GM23248 (cell line): ENCODE measurements at regions not wholly inside any gene's neighbourhood (a gene's known extent, or its start where the extent isn't known, plus 50 kb on each side); places are given as distances from the start of the nearest gene placed in this dataset.

Experiments used
- DNase-seq: peaks from one replicate; pipeline ENCODE4 v3.0.0-alpha.2; 2015
- H2AFZ ChIP-seq: fragments of 200-600 bp; sonication (generic); 2 replicates; pipeline ENCODE4 v1.6.1; 2016; ENCODE audit warnings: antibody characterized with exemption
- H3F3A ChIP-seq: fragments of 200-600 bp; sonication (generic); 2 replicates; pipeline ENCODE4 v1.6.1; 2016; ENCODE audit warnings: mild to moderate bottlenecking, antibody characterized with exemption, mixed run types; ENCODE audit not compliant: insufficient read depth
- H3K27ac ChIP-seq: fragments of 200-600 bp; sonication (generic); 2 replicates; pipeline ENCODE4 v1.5.1; 2016; ENCODE audit warnings: mild to moderate bottlenecking
- H3K27me3 ChIP-seq: fragments of 200-600 bp; sonication (generic); replicated peaks from 2 replicates; pipeline ENCODE4 v1.6.1; 2016; ENCODE audit warnings: mild to moderate bottlenecking; ENCODE audit not compliant: insufficient read depth
- H3K36me3 ChIP-seq: fragments of 200-600 bp; sonication (generic); 2 replicates; pipeline ENCODE4 v1.6.1; 2016; ENCODE audit warnings: low read depth, mild to moderate bottlenecking
- H3K4me1 ChIP-seq: fragments of 200-600 bp; sonication (generic); 2 replicates; pipeline ENCODE4 v1.6.1; 2016; ENCODE audit warnings: mild to moderate bottlenecking; ENCODE audit not compliant: insufficient read depth
- H3K4me2 ChIP-seq: fragments of 200-600 bp; sonication (generic); one replicate; pipeline ENCODE4 v1.6.1; 2016; ENCODE audit warnings: mild to moderate bottlenecking; ENCODE audit not compliant: unreplicated experiment
- H3K4me3 ChIP-seq: fragments of 200-600 bp; sonication (generic); 2 replicates; pipeline ENCODE4 v1.5.1; 2016; ENCODE audit warnings: mild to moderate bottlenecking
- H3K79me2 ChIP-seq: fragments of 200-600 bp; sonication (generic); 2 replicates; pipeline ENCODE4 v1.6.1; 2016; ENCODE audit warnings: mild to moderate bottlenecking; ENCODE audit not compliant: insufficient read depth
- H3K9ac ChIP-seq: fragments of 200-600 bp; sonication (generic); 2 replicates; pipeline ENCODE4 v1.6.1; 2016; ENCODE audit warnings: mild to moderate bottlenecking
- H3K9me2 ChIP-seq: fragments of 200-600 bp; sonication (generic); 2 replicates; pipeline ENCODE4 v1.6.1; 2016; ENCODE audit warnings: mixed run types, mild to moderate bottlenecking, moderate library complexity; ENCODE audit not compliant: insufficient read depth
- H3K9me3 ChIP-seq: fragments of 200-600 bp; sonication (generic); one replicate; pipeline ENCODE4 v1.6.1; 2017; ENCODE audit warnings: low read depth
- H4K20me1 ChIP-seq: fragments of 200-600 bp; sonication (generic); 2 replicates; pipeline ENCODE4 v1.6.0; 2016; ENCODE audit not compliant: insufficient read depth
- EZH2 ChIP-seq: fragments of 200-600 bp; sonication (generic); IDR thresholded peaks from 2 replicates; pipeline ENCODE4 v1.6.1; 2018; ENCODE audit warnings: antibody characterized with exemption, mild to moderate bottlenecking; ENCODE audit not compliant: insufficient read depth, poor library complexity, severe bottlenecking
- EZH2phosphoT487 ChIP-seq: fragments of 200-600 bp; sonication (generic); IDR thresholded peaks from 2 replicates; pipeline ENCODE4 v1.6.1; 2018; ENCODE audit warnings: antibody characterized with exemption, moderate library complexity, mild to moderate bottlenecking, low read depth; ENCODE audit not compliant: insufficient read depth
- WGBS, 2 experiments: methylation state at CpG; one replicate each; pipeline ENCODE4 v1.1.6; 2015 to 2017; ENCODE audit warnings: low lambda C conversion rate in 2 of 2, low coverage in 1 of 2; ENCODE audit errors: missing lambda C conversion rate in 2 of 2; 5-methylcytosine and 5-hydroxymethylcytosine counted together
- in situ Hi-C: fragments of 300-500 bp; cut with MboI; formaldehyde crosslinking; loops from 2 replicates; pipeline ENCODE4 v1.15.0; 2020

- no peak overlapping the region for H3K4me3 ChIP-seq
- H2AFZ ChIP-seq: no peak overlapping the region
- no peak overlapping the region for H3K4me2 ChIP-seq
- DNase-seq: no peak
- H3K9me3 ChIP-seq: no peaks in the 10 kb centered on the region
- H3K79me2 ChIP-seq: no peaks in the 10 kb centered on the region
- H4K20me1 ChIP-seq: no peaks in the 10 kb centered on the region
- H3K36me3 ChIP-seq: no peaks in the 10 kb centered on the region
- in situ Hi-C loops: no loop called here
- no peak overlapping the region for H3K27ac ChIP-seq
- WGBS, 2 experiments: 42 to 46% methylated on average over 3 of the region's 3 CpGs
- no peaks in the 10 kb centered on the region for H3K9me2 ChIP-seq
- no peaks in the 10 kb centered on the region for H3K27me3 ChIP-seq
- no peaks in the 10 kb centered on the region for H3F3A ChIP-seq
- no peak overlapping the region for H3K9ac ChIP-seq
- no peaks in the 10 kb centered on the region for H3K4me1 ChIP-seq
- TF ChIP-seq EZH2 (no peak), EZH2phosphoT487 (no peak)
Measured at GRCh38 chr2:5988120-5988519, 295.9 kb downstream of the SOX11 start.

- TF ChIP-seq EZH2: no peak
- TF ChIP-seq EZH2phosphoT487: no peak
- in situ Hi-C loops: no loop called here
- Histone ChIP-seq H3K27ac (no peak overlapping the region), H2AFZ (no peak overlapping the region), H3K9ac (no peak overlapping the region), H3F3A (no peaks in the 10 kb centered on the region), H3K4me2 (no peak overlapping the region), H3K79me2 (no peaks in the 10 kb centered on the region), H3K4me3 (no peak overlapping the region), H3K36me3 (no peaks in the 10 kb centered on the region), H3K4me1 (no peaks in the 10 kb centered on the region), H3K9me3 (no peaks in the 10 kb centered on the region), H3K27me3 (no peaks in the 10 kb centered on the region), H3K9me2 (no peaks in the 10 kb centered on the region), H4K20me1 (no peaks in the 10 kb centered on the region)
- WGBS, 2 experiments: 45 to 49% methylated on average over 5 of the region's 5 CpGs
- no peak for DNase-seq
Measured at GRCh38 chr2:5990086-5990485, 297.9 kb downstream of the SOX11 start.

- H3K79me2 ChIP-seq: no peaks in the 10 kb centered on the region
- no peaks in the 10 kb centered on the region for H3K9me3 ChIP-seq
- TF ChIP-seq EZH2: no peak
- no peak for TF ChIP-seq EZH2phosphoT487
- in situ Hi-C loops: no loop called here
- no peak overlapping the region for H3K4me3 ChIP-seq
- no peaks in the 10 kb centered on the region for H3K4me1 ChIP-seq
- 23 to 34% methylated on average over 8 of the region's 8 CpGs for WGBS, 2 experiments
- no peak overlapping the region for H2AFZ ChIP-seq
- DNase-seq: no peak
- no peaks in the 10 kb centered on the region for H3K27me3 ChIP-seq
- H3K36me3 ChIP-seq: no peaks in the 10 kb centered on the region
- H4K20me1 ChIP-seq: no peaks in the 10 kb centered on the region
- no peaks in the 10 kb centered on the region for H3K9me2 ChIP-seq
- no peak overlapping the region for H3K4me2 ChIP-seq
- no peak overlapping the region for H3K9ac ChIP-seq
- no peak overlapping the region for H3K27ac ChIP-seq
- H3F3A ChIP-seq: no peaks in the 10 kb centered on the region
Measured at GRCh38 chr2:5991305-5991968, 299.3 kb downstream of the SOX11 start.

- WGBS, 2 experiments: 8 to 11% methylated on average over 1 of the region's 1 CpG
- no peaks in the 10 kb centered on the region for H4K20me1 ChIP-seq
- H3K36me3 ChIP-seq: no peaks in the 10 kb centered on the region
- no peak for TF ChIP-seq EZH2phosphoT487
- TF ChIP-seq EZH2: no peak
- DNase-seq: no peak
- in situ Hi-C loops: no loop called here
- H3K4me1 ChIP-seq: no peaks in the 10 kb centered on the region
- H3K27me3 ChIP-seq: no peaks in the 10 kb centered on the region
- no peak overlapping the region for H3K27ac ChIP-seq
- no peak overlapping the region for H3K4me3 ChIP-seq
- H3F3A ChIP-seq: no peaks in the 10 kb centered on the region
- H3K9me3 ChIP-seq: no peaks in the 10 kb centered on the region
- no peak overlapping the region for H3K9ac ChIP-seq
- H3K4me2 ChIP-seq: no peak overlapping the region
- no peaks in the 10 kb centered on the region for H3K79me2 ChIP-seq
- no peak overlapping the region for H2AFZ ChIP-seq
- no peaks in the 10 kb centered on the region for H3K9me2 ChIP-seq
Measured at GRCh38 chr2:5995832-5996231, 303.6 kb downstream of the SOX11 start.

GRCh38 chr2:6008186-6008585, 316.0 kb downstream of the SOX11 start:
- Histone ChIP-seq H3K4me1 (no peaks in the 10 kb centered on the region), H4K20me1 (no peaks in the 10 kb centered on the region), H3K9me3 (no peaks in the 10 kb centered on the region), H3K27me3 (no peaks in the 10 kb centered on the region), H3K9ac (no peak overlapping the region), H3K9me2 (no peaks in the 10 kb centered on the region), H3K79me2 (no peaks in the 10 kb centered on the region), H3K4me2 (no peak overlapping the region), H3K4me3 (no peak overlapping the region), H3K27ac (no peak overlapping the region), H3F3A (no peaks in the 10 kb centered on the region), H3K36me3 (no peaks in the 10 kb centered on the region), H2AFZ (no peak overlapping the region)
- in situ Hi-C loops: no loop called here
- no peak for TF ChIP-seq EZH2phosphoT487
- no peak for TF ChIP-seq EZH2
- 35 to 36% methylated on average over 2 of the region's 2 CpGs for WGBS, 2 experiments
- DNase-seq: no peak
